SK-N-SH treated with all-trans-retinoic acid at 6 μM for 48 hours (cell line): ENCODE measurements at regions not wholly inside any gene's neighbourhood (a gene's known extent, or its start where the extent isn't known, plus 50 kb on each side); places are given as distances from the start of the nearest gene placed in this dataset.
A peak's percentile ranks its signal among the peaks of the same experiment; 100 is the strongest.

Experiments
- ATAC-seq: fragments of 200-7000 bp; cut with Tn5 transposase; 3 replicates; pipeline ENCODE4 v1.9.1; 2020; ENCODE audit warnings: mild to moderate bottlenecking, moderate library complexity
- ARNTL ChIP-seq: fragments of 450-650 bp; formaldehyde crosslinking; IDR thresholded peaks from 2 replicates; pipeline ENCODE4 v1.5.0; 2020; ENCODE audit warnings: low read depth, mild to moderate bottlenecking, moderate library complexity, borderline replicate concordance
- BACH2 ChIP-seq: fragments of 250-450 bp; sonication (Bioruptor Pico); IDR thresholded peaks from 2 replicates; pipeline ENCODE4 v1.9.0; 2021; ENCODE audit warnings: mild to moderate bottlenecking, borderline replicate concordance
- CSDC2 ChIP-seq: fragments of 250-450 bp; sonication (Bioruptor Pico); IDR thresholded peaks from 2 replicates; pipeline ENCODE4 v1.5.0; 2020; ENCODE audit warnings: mild to moderate bottlenecking, moderate library complexity
- CSRNP3 ChIP-seq: fragments of 250-450 bp; sonication (Bioruptor Pico); IDR thresholded peaks from 2 replicates; pipeline ENCODE4 v1.5.1; 2021; ENCODE audit warnings: mild to moderate bottlenecking, moderate library complexity
- ESRRG ChIP-seq: fragments of 250-450 bp; sonication (Bioruptor Pico); IDR thresholded peaks from 2 replicates; pipeline ENCODE4 v1.6.1; 2021; ENCODE audit warnings: mild to moderate bottlenecking
- GLIS3 ChIP-seq: fragments of 250-450 bp; sonication (Bioruptor Pico); IDR thresholded peaks from 2 replicates; pipeline ENCODE4 v1.5.0; 2020; ENCODE audit warnings: mild to moderate bottlenecking, moderate library complexity
- ISL1 ChIP-seq: fragments of 250-450 bp; sonication (Bioruptor Pico); IDR thresholded peaks from 2 replicates; pipeline ENCODE4 v2.1.2; 2022; ENCODE audit warnings: mild to moderate bottlenecking, moderate library complexity
- PATZ1 ChIP-seq: fragments of 250-450 bp; sonication (Bioruptor Pico); IDR thresholded peaks from 2 replicates; pipeline ENCODE4 v1.8.0; 2020; ENCODE audit warnings: mild to moderate bottlenecking, moderate library complexity, borderline replicate concordance
- PPARA ChIP-seq: fragments of 250-450 bp; sonication (Bioruptor Pico); IDR thresholded peaks from 2 replicates; pipeline ENCODE4 v1.5.0; 2020; ENCODE audit warnings: mild to moderate bottlenecking, borderline replicate concordance
- RARB ChIP-seq: fragments of 250-450 bp; sonication (Bioruptor Pico); IDR thresholded peaks from 2 replicates; pipeline ENCODE4 v1.8.0; 2021; ENCODE audit warnings: mild to moderate bottlenecking, moderate library complexity
- SNAI2 ChIP-seq: fragments of 250-450 bp; sonication (Bioruptor Pico); IDR thresholded peaks from 2 replicates; pipeline ENCODE4 v1.5.0; 2020; ENCODE audit warnings: mild to moderate bottlenecking, moderate library complexity
- TCF4 ChIP-seq: fragments of 250-450 bp; sonication (Bioruptor Pico); IDR thresholded peaks from 2 replicates; pipeline ENCODE4 v1.8.0; 2021; ENCODE audit warnings: mild to moderate bottlenecking, moderate library complexity, borderline replicate concordance
- TOX ChIP-seq: fragments of 250-450 bp; sonication (Bioruptor Pico); IDR thresholded peaks from 2 replicates; pipeline ENCODE4 v1.8.0; 2021; ENCODE audit warnings: mild to moderate bottlenecking, moderate library complexity, borderline replicate concordance
- TSHZ2 ChIP-seq: fragments of 250-450 bp; sonication (Bioruptor Pico); IDR thresholded peaks from 2 replicates; pipeline ENCODE4 v1.5.0; 2020; ENCODE audit warnings: mild to moderate bottlenecking, moderate library complexity
- ZC3H10 ChIP-seq: fragments of 250-450 bp; sonication (Bioruptor Pico); IDR thresholded peaks from 2 replicates; pipeline ENCODE4 v1.5.1; 2021; ENCODE audit warnings: mild to moderate bottlenecking, moderate library complexity
- ZFP30 ChIP-seq: fragments of 450-650 bp; formaldehyde crosslinking; IDR thresholded peaks from 2 replicates; pipeline ENCODE4 v1.5.0; 2022; ENCODE audit warnings: mild to moderate bottlenecking, moderate library complexity
- ZNF565 ChIP-seq: fragments of 450-650 bp; formaldehyde crosslinking; conservative IDR thresholded peaks from 2 replicates; pipeline ENCODE4 v1.5.0; 2020; ENCODE audit warnings: low read depth, mild to moderate bottlenecking, moderate library complexity
- ZNF70 ChIP-seq: fragments of 450-650 bp; formaldehyde crosslinking; IDR thresholded peaks from 2 replicates; pipeline ENCODE4 v1.5.0; 2020; ENCODE audit warnings: mild to moderate bottlenecking, moderate library complexity
- TF ChIP-seq, protein P1 (sequence below): fragments of 250-450 bp; sonication (Bioruptor Pico); IDR thresholded peaks from 2 replicates; pipeline ENCODE4 v1.8.0; 2021; ENCODE audit warnings: low read depth, mild to moderate bottlenecking, moderate library complexity, borderline replicate concordance
- TF ChIP-seq, protein P2 (sequence below): fragments of 250-450 bp; sonication (Bioruptor Pico); IDR thresholded peaks from 2 replicates; pipeline ENCODE4 v1.5.1; 2020; ENCODE audit warnings: low read depth, mild to moderate bottlenecking, moderate library complexity

DNA sequence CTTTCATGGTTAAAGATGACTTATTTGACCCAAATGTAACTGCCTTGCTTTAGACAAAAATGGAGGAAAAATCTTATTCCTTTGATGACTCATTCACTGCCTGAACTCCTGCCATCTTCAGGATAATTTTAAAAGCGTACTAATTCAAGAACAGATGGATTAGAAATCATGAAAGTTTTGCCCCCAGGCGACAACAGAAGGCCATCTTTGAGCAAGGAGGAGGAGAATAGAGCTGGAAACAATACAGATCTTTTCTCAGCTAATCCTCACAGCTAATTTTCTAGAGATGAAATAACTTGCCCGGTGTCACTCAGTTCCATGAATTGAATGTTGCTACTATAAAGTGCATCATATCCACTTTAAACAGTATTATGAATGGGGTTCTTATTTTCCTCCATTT, 324.7 kb upstream of the RARB start:
- ATAC-seq, result no peak
- TF ChIP-seq ZNF565, result no peak
- TF ChIP-seq ESRRG (CRISPR knock-in tag), result no peak

GRCh38 chr3:25107918-25108617, 320.0 kb upstream of the RARB start:
- ATAC-seq, result no peak
- TF ChIP-seq ARNTL (CRISPR knock-in tag) (no peak), ZC3H10 (CRISPR knock-in tag) (no peak), GLIS3 (CRISPR knock-in tag) (no peak), CSDC2 (CRISPR knock-in tag) (no peak), TCF4 (CRISPR knock-in tag) (no peak), RARB (no peak), ZFP30 (CRISPR knock-in tag) (no peak), TSHZ2 (no peak), SNAI2 (CRISPR knock-in tag) (no peak), TOX (CRISPR knock-in tag) (no peak), CSRNP3 (no peak), ZNF70 (no peak), BACH2 (no peak), ESRRG (CRISPR knock-in tag) (no peak), ZNF565 (no peak)
- TF ChIP-seq, protein P1, sequence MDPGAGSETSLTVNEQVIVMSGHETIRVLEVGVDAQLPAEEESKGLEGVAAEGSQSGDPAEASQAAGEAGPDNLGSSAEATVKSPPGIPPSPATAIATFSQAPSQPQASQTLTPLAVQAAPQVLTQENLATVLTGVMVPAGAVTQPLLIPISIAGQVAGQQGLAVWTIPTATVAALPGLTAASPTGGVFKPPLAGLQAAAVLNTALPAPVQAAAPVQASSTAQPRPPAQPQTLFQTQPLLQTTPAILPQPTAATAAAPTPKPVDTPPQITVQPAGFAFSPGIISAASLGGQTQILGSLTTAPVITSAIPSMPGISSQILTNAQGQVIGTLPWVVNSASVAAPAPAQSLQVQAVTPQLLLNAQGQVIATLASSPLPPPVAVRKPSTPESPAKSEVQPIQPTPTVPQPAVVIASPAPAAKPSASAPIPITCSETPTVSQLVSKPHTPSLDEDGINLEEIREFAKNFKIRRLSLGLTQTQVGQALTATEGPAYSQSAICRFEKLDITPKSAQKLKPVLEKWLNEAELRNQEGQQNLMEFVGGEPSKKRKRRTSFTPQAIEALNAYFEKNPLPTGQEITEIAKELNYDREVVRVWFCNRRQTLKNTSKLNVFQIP (CRISPR knock-in tag), result no peak
- TF ChIP-seq, protein P2, sequence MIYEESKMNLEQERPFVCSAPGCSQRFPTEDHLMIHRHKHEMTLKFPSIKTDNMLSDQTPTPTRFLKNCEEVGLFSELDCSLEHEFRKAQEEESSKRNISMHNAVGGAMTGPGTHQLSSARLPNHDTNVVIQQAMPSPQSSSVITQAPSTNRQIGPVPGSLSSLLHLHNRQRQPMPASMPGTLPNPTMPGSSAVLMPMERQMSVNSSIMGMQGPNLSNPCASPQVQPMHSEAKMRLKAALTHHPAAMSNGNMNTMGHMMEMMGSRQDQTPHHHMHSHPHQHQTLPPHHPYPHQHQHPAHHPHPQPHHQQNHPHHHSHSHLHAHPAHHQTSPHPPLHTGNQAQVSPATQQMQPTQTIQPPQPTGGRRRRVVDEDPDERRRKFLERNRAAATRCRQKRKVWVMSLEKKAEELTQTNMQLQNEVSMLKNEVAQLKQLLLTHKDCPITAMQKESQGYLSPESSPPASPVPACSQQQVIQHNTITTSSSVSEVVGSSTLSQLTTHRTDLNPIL, result no peak

DNA sequence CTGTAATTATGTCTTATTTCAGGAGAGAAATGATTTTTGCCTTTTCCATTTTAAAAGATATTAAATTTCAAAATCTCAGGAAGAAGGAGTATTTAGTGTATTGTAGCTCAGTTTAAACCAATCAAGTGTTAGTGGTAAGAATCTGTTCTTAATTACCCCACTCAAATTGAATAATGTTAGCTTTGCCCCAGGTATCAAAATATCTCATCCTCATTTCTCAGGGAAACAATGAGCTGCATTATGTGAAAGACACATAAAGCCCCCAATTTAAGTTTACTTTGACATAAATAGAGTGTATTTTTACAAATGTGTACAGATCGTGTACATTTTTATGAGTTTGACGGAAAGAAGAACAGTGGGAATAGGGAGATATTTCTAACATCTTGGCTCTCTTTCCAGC, 317.4 kb upstream of the RARB start:
- TF ChIP-seq TCF4 (CRISPR knock-in tag), result peak; percentile 72; the same call in 1 of the 2 replicates
- no peak for TF ChIP-seq ZNF70
- ATAC-seq, result no peak

- no peak for ATAC-seq
- no peak for TF ChIP-seq TOX (CRISPR knock-in tag)
- no peak for TF ChIP-seq BACH2
- TF ChIP-seq ISL1, result no peak
- no peak for TF ChIP-seq PPARA
- TF ChIP-seq CSDC2 (CRISPR knock-in tag), result no peak
- TF ChIP-seq ESRRG (CRISPR knock-in tag), result no peak
- no peak for TF ChIP-seq ZFP30 (CRISPR knock-in tag)
- no peak for TF ChIP-seq RARB
- TF ChIP-seq PATZ1 (CRISPR knock-in tag), result no peak
- TF ChIP-seq, protein P2, result no peak
Observed at GRCh38 chr3:25113891-25114290, 314.2 kb upstream of the RARB start.
